Neutrophil (primary cell): ENCODE measurements at regions not wholly inside any gene's neighbourhood (a gene's known extent, or its start where the extent isn't known, plus 50 kb on each side); places are given as distances from the start of the nearest gene placed in this dataset.
"Not testable (repeated sequence)": the region's sequence is repeated elsewhere in the genome, so short reads cannot be mapped to it uniquely, and the experiment has no call there.

Experiments
- H3K27ac ChIP-seq: fragments of 200-600 bp; sonication (generic); 2 replicates; pipeline ENCODE4 v1.5.1; 2016; ENCODE audit warnings: mild to moderate bottlenecking, moderate library complexity
- H3K27me3 ChIP-seq: fragments of 200-600 bp; sonication (generic); 2 replicates; pipeline ENCODE4 v1.6.0; 2016; ENCODE audit warnings: mild to moderate bottlenecking
- H3K36me3 ChIP-seq: fragments of 200-600 bp; sonication (generic); 2 replicates; pipeline ENCODE4 v1.5.1; 2017
- H3K4me1 ChIP-seq, 2 experiments: fragments of 200-600 bp in 1 of 2; sonication (generic) in 1 of 2; 1 replicate in 1 of 2; 2 replicates in 1 of 2; pipeline versions ENCODE4 v1.5.1 to v1.6.1; 2013 to 2016; ENCODE audit warnings: low read depth in 1 of 2, low read length in 1 of 2, mild to moderate bottlenecking in 1 of 2, moderate library complexity in 1 of 2; ENCODE audit not compliant: control insufficient read depth in 1 of 2, insufficient read depth in 1 of 2
- H3K4me3 ChIP-seq, 2 experiments: fragments of 200-600 bp in 1 of 2; sonication (generic) in 1 of 2; 1 replicate in 1 of 2; 2 replicates in 1 of 2; pipeline ENCODE4 v1.5.1; 2013 to 2016; ENCODE audit warnings: low read depth in 1 of 2, low read length in 1 of 2, mild to moderate bottlenecking in 1 of 2, moderate library complexity in 1 of 2
- H3K9me3 ChIP-seq: fragments of 200-600 bp; sonication (generic); 2 replicates; pipeline ENCODE4 v1.5.1; 2016
- TF ChIP-seq, protein P1 (sequence below): fragments of 200-600 bp; sonication (generic); IDR thresholded peaks from 2 replicates; pipeline ENCODE4 v1.5.1; 2016; ENCODE audit warnings: antibody characterized with exemption

DNA sequence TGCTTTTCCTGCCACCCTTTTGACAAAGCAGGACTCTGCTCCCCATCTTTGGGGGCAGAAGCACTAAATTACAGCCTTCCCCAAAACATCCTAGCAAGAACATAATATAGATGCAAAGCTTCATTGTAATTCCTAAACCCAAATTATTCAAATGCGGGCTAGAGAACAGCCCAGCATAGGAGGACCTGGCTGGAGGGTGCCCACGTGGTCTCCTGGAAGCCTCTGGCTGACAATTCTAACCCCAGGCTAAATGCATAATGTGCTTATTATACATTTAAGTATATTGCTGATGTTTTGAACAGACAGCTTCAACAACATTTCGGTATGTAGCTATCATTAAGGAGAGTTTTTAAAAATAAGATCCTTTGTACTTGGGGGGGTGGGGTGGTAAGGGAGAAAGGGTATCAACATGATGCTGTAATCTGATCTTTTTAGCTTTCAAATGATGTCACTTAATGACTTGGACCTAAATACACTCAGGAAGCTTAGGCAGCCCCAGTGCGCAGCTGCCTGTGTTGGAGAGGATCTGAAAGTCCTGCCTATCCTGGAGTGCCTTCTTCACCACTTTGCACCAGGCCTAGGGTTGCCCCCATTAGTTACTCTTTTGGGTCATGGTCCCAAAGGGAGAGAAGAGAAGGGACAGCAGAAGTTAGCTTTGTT lies 57.2 kb upstream of the USP3 start:
- Histone ChIP-seq H3K27me3 (no peaks in the 10 kb centered on the region), H3K36me3 (no peaks in the 10 kb centered on the region), H3K4me1 (peaks cover 37 to 40% of the 10 kb centered on the region in 2 experiments), H3K4me3 (peak overlapping the region in 1 of 2 experiments; percentile 56), H3K9me3 (no peaks in the 10 kb centered on the region), H3K27ac (peak overlapping the region; percentile 100)
- TF ChIP-seq, protein P1, sequence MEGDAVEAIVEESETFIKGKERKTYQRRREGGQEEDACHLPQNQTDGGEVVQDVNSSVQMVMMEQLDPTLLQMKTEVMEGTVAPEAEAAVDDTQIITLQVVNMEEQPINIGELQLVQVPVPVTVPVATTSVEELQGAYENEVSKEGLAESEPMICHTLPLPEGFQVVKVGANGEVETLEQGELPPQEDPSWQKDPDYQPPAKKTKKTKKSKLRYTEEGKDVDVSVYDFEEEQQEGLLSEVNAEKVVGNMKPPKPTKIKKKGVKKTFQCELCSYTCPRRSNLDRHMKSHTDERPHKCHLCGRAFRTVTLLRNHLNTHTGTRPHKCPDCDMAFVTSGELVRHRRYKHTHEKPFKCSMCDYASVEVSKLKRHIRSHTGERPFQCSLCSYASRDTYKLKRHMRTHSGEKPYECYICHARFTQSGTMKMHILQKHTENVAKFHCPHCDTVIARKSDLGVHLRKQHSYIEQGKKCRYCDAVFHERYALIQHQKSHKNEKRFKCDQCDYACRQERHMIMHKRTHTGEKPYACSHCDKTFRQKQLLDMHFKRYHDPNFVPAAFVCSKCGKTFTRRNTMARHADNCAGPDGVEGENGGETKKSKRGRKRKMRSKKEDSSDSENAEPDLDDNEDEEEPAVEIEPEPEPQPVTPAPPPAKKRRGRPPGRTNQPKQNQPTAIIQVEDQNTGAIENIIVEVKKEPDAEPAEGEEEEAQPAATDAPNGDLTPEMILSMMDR = no peak

DNA sequence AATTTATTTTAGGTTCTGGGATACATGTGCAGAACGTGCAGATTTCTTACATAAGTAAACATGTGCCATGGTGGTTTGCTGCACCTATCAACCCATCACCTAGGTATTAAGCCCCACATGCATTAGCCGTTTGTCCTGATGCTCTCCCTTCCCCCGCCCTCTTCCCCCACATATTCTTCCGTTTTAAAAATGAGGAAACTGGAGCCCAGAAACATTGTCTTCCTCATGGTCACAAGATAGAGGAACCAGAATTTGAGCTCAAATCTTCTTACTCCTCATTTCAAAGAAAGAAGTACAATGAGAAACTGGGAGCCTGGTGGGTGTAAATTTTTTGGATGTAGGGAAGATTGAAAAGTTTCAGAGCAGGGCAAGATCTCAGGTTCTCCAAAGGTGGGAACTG lies 56.1 kb upstream of the USP3 start:
- H3K4me1 ChIP-seq = peaks cover 37 to 40% of the 10 kb centered on the region in 2 experiments
- TF ChIP-seq, protein P1 = peak; percentile 13
- H3K27me3 ChIP-seq = no peaks in the 10 kb centered on the region
- no peaks in the 10 kb centered on the region for H3K9me3 ChIP-seq
- H3K4me3 ChIP-seq = peak overlapping the region; percentile 18 to 56
- H3K36me3 ChIP-seq = no peaks in the 10 kb centered on the region
- H3K27ac ChIP-seq = peak overlapping the region; percentile 100

- H3K27ac ChIP-seq = peak overlapping the region; percentile 100
- not testable (repeated sequence) for H3K36me3 ChIP-seq, H3K9me3 ChIP-seq, H3K27me3 ChIP-seq
- H3K4me1 ChIP-seq = peaks cover 37 to 40% of the 10 kb centered on the region in 2 experiments
- peak overlapping the region; percentile 18 to 56 for H3K4me3 ChIP-seq
Measured at GRCh38 chr15:63448872-63449555, 55.4 kb upstream of the USP3 start.

DNA sequence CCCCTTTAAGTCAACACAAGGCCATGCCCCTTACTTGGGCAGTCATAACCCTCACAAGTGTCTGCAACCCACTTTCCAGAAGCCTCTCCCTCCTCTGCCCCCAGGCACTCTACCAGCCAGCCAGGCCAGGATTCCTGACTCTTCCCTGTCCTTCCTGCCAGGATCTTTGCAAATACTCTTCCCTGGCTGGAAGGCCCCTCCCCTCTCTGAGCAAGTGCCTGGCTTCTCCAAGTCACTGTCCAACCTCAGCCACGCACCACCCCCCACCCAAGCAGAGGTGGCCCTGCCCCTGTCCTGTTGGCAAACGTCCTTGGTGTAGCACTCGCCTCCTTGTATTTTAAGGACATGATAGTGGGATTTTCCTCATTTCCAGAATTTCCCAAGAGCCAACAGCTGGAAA lies 54.7 kb upstream of the USP3 start:
- peak overlapping the region; percentile 100 for H3K27ac ChIP-seq
- H3K4me3 ChIP-seq = peak overlapping the region in 1 of 2 experiments; percentile 56
- H3K36me3 ChIP-seq = no peaks in the 10 kb centered on the region
- TF ChIP-seq, protein P1 = no peak
- peaks cover 37 to 40% of the 10 kb centered on the region in 2 experiments for H3K4me1 ChIP-seq
- H3K9me3 ChIP-seq = no peaks in the 10 kb centered on the region
- no peaks in the 10 kb centered on the region for H3K27me3 ChIP-seq

- Histone ChIP-seq H3K27me3 (no peaks in the 10 kb centered on the region), H3K36me3 (no peaks in the 10 kb centered on the region), H3K4me1 (peaks cover 39 to 44% of the 10 kb centered on the region in 2 experiments), H3K4me3 (no peak overlapping the region), H3K27ac (no peak overlapping the region), H3K9me3 (no peaks in the 10 kb centered on the region)
- TF ChIP-seq, protein P1 = no peak
Measured at GRCh38 chr15:63450884-63451225, 53.5 kb upstream of the USP3 start.

- no peaks in the 10 kb centered on the region for H3K36me3 ChIP-seq
- H3K27ac ChIP-seq = no peak overlapping the region
- H3K4me1 ChIP-seq = peaks cover 45 to 48% of the 10 kb centered on the region in 2 experiments
- no peaks in the 10 kb centered on the region for H3K27me3 ChIP-seq
- H3K4me3 ChIP-seq = no peak overlapping the region
- TF ChIP-seq, protein P1 = no peak
- H3K9me3 ChIP-seq = no peaks in the 10 kb centered on the region
Measured at GRCh38 chr15:63451671-63452315, 52.6 kb upstream of the USP3 start.
